HG03342 (cell line): ENCODE measurements at regions not wholly inside any gene's neighbourhood (a gene's known extent, or its start where the extent isn't known, plus 50 kb on each side); places are given as distances from the start of the nearest gene placed in this dataset.
"Not testable (repeated sequence)": the region's sequence is repeated elsewhere in the genome, so short reads cannot be mapped to it uniquely, and the experiment has no call there.

Experiments used
- ATAC-seq: cut with Tn5 transposase; IDR thresholded peaks from one replicate; pipeline ENCODE4 v1.9.1; 2021; ENCODE audit warnings: mild to moderate bottlenecking, moderate library complexity; ENCODE audit not compliant: unreplicated experiment

DNA sequence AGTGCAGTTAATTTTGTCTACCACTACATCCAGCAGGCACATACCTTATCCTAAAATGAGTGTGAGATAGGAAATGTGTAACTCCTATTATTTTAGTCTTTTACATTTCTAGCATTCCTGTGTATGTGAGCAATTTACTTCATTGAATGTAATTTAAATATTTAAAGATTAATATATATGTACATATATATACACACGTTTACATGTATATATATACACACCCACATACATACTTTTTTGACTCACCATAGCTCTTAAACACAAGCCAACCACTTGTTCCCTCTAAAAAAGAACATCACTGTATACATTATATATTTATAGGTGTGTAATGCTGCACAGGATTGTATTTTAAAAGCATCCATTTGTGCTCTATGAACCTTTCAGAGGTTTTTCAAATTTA is 425.6 kb upstream of the NECTIN3 start:
- no peak for ATAC-seq

DNA sequence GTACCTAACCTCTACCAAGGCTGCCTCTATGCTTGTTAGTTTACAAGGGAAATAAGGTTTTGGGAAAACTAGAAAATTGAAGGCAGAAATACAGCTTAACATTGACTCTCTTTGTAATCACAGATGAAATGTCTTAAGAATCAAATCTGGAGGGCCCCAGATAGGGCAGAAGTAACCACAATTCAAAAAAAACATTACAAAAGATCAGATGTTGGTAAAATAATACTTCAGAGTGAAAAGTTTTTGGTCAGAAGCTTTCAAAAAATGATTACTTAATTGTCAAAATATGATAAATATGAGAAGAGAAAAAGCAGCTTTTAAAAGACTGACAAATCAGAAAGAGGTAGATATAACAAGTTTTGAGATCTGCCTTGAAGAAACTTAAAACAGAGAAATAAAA is 425.1 kb upstream of the NECTIN3 start:
- no peak for ATAC-seq

DNA sequence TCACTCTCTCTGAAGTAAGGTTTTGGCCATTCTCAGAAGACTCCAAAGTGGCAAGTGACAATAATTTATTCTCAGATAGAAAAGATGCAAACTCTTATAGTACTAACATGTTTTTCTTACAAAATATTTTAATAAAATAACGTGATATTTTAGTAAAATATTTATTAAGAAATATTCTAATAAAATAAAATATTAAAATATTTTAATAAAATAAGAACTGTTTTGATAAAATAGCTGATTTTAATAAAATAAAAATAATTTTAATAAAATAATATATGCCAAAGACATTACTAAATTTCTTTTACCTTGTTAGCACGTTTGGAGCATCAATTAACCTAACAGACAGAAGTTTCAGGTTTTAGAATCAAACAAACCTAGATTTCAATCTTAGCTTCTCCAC is 424.0 kb upstream of the NECTIN3 start:
- no peak for ATAC-seq

DNA sequence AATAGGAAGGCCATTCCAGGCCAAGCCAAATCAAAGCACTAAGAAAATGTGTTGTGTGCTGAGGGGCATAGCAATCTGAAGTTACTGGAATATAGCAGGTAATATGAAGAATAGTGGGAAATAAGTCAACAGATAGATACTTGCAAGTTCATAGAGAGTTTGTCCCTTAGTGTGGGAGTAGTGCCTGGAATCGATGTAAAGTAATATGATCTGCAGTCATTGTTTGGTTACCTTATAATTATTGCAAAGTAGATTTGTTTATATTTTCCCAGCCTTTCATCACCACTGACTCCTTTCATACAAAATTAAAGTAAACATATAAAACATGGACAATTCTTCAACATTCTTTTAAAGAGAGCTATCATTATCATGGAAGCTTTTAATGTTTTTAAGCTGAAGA is 420.9 kb upstream of the NECTIN3 start:
- ATAC-seq, result no peak

DNA sequence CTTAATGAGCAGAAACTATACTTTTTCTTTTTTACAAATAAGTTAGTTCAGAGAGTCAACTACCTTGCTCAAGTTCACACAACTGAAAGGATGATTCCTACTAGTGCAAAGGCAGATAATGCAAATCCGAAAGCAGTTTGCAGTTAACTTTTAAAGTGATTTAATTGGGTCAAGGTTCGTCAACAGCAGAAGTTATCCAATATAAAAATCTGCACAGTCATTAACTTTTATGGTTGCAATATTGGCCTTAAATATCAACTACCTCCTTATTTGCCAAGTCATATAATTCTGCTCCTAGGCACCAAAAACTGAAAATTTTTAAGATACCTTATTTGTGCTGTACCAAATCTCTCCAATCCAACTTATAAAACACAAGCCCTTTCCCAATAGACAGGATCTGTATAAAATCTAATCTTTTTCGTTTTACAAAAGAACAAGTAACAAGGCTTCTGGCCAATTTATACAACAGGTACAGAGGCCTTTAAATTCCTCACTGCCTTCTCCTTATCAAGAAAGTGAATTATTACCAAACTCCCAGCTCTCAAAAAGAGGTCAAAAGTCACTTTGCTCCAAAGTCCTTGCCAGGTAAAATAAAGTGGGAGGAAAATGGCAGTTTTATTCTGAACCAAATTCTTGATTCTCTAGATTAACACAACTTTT is 416.6 kb upstream of the NECTIN3 start:
- no peak for ATAC-seq

DNA sequence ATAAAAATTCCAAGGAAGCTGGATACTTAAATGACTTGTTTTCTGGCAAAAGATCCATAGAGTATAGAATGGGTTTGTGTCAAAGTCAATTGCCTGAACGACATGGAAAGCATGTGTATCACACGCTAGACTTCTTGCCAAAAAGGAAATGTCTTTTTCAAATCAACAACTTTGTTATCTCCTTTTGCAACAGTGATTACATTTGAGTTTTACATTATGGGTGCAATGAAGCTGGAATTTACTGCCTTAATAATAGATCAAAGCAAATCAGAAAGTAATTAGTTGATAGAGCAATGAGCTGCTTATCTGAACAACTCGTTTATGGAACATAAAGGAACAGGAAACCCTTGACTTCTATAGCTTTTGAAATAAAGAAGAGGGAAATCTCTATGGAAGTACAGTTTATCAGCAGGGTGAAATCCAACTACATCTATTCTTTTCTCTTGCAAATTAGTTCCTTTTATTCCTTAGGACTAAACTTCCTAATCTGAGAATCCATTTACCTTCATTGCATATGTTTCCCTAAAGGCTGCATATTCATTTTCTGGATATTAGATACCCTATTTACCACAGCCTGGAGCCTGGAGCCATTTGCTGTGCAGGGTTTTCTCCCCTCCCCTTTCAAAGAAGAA is 415.1 kb upstream of the NECTIN3 start:
- ATAC-seq, result no peak

DNA sequence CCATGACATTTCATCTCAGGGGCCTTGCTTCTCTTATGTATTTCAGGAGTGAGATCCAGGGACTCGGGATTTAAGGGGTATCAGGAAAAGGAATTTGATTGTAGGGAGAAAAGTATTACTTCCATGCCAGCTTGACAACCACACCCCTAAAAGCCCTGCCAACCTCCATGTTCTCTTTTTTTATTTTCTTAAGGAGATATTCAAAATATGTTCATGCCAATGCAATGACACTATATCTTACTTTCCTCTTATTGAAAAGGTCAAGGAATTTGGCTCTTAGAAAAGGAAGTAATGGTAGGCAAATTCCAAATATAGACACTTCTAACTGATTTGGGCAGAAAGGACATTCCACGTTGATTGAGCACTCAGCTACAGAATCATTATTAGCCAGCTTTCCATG is 407.5 kb upstream of the NECTIN3 start:
- ATAC-seq, result no peak

DNA sequence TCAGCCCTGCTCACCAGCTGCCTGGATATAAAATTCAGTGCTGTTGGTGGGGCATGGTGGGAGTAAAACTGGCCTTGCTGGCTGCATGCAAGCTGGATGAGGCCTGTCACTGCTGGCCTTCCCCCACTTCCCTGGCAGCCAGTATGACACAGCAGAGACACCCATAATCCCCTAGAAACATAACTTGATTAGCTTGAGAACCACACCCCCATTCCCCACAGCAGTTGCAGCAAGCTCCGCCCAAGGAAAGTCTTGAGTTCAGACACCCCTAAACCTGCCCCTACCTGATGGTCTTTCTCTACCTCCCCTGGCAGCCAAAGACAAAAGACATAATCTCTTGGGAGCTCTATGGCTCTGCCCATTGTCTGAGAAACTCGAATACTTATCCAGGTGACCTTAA is 405.1 kb upstream of the NECTIN3 start:
- ATAC-seq, result no peak

DNA sequence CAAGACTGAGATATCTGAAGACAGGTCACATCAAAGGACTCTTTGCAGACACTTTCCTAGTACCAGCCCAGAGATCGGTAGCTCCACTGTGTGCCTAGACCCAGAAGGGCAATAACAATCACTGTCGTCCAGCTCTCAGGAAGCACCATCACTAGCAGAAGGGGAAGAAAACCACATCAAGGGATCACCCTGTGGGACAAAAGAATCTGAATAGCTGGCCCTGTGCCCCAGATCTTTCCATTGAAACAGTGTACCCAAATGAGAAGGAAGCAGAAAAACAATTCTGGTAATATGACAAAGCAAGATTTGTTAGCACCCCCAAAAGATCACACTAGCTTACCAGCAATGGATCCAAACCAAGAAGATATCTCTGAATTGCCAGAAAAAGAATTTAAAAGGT is 404.4 kb upstream of the NECTIN3 start:
- ATAC-seq, result no peak

DNA sequence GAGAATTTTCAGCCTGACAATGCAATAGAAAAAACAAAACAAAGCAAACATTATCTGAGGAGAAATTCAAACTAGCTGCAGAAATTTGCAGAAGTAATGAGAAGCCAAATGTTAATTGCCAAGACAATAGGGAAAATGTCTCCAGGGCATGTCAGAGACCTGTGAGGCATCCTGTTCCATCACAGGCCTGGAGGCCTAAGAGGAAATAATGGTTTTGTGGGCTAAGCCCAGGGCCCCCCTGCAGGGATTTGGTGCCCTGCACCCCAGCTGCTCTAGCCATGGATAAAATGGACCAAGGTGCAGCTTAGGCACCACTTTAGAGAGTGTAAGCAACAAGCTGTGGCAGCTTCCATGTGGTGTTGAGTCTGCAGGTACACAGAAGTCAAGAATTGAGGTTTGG is 401.2 kb upstream of the NECTIN3 start:
- no peak for ATAC-seq

DNA sequence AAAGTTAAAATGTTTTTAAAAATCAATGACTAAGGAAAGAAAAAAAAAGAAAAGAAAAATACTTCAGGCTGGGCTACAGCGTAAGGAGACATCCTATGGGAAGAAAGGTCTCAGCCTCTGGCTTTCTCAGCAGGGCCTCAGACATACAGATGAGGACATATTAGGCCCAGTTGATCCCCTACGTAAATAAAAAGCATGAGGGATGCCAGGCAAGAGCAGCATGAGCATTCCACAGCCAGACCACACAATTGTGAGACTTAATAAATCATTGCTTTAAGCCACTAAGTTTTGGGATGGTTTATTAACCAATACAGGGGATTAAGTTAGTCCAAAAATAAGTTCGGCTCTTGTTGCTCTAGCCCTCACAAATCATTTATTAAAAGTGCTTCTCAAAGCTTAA is 394.1 kb upstream of the NECTIN3 start:
- ATAC-seq, result no peak

DNA sequence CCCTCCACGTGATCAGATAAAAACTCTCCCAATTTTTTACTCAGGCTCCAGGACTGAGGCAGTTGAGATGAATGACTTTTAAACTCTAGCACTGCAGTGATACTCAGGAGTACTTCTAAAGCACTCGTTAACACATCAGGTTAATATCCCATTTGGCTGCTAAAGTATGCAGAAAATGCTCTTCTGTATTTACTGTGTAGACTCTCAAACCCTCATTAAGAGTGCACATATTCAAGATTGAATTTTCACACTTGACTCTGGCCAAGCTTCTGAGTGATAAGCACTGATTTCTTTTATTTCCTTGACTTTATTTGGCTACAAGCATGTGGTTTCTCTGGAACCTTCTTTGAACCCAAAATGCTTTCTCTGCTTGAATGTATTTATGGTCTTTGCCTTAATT is 392.3 kb upstream of the NECTIN3 start:
- ATAC-seq, result no peak

DNA sequence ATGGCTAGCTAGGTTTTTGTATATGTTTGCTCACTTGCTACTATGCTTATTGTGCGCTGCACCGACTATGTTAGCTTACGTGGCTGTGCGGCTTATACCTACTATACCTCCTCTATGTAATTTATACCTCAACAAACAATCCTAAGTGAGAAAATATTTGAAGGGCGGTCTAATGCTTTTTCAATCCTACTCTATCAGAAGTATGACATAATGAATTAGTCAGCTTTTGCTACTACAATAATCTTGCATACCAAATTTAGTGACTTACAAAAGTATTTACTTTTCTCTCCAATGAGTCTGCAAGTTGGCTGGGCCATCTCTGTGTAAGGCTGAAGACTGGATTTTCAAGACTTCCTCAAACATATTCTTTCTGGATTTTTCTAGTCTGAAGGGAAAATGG is 391.2 kb upstream of the NECTIN3 start:
- no peak for ATAC-seq

DNA sequence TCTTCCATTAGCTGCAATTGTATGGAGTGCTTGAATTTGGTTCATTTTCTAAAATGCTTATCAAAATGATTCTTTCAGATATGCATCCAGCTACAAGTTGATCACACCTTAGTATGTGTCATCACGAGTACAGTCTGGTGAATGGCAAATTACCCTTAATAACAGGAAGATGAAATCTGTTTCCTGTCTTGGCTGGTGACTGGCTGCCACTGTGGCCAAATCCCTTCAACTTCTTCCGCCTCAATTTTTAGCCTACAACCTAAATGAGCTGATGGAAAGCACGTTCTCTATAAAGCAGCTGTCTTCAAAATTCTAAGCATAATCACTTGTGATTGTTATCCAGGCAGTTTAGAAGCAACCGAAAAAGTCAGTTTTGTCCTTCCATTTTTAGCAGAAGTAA is 387.1 kb upstream of the NECTIN3 start:
- no peak for ATAC-seq

DNA sequence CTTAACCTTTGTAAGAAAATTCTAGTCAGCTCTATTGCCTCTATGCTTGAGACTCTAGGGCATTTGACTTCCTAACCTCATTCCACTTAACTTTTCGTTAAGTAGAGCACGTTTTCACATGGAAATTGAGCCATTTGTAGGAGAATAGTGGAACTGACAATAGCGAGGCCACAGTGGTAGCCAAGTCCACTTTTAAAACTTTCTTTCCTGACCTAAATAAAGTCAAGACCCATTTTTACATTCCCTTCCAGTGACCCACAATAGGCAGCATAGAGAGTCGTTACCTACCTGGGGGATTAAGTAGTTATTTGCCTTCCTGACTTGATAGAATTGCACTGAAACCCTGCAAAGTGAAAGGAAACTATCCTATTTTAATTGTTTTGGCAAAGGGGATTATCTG is 386.0 kb upstream of the NECTIN3 start:
- ATAC-seq, result no peak

DNA sequence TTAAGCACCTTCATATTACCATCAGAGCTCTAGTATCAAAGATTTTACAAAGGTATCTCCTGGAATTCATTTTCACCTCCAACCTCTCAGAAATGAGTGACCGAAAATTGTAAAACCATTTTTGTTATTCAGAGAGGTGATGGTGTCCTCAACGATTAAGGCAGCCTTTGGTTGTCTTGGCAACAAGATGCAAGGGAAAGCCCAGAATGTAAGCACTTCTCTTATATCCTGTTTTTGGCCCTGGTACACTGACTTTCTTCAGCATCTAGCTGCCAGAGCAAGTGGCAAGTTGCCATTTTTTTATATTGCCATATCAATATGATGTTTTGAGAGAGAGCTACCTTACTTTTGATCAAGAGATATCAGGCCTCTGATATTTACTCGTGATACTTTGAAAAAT is 384.9 kb upstream of the NECTIN3 start:
- no peak for ATAC-seq

DNA sequence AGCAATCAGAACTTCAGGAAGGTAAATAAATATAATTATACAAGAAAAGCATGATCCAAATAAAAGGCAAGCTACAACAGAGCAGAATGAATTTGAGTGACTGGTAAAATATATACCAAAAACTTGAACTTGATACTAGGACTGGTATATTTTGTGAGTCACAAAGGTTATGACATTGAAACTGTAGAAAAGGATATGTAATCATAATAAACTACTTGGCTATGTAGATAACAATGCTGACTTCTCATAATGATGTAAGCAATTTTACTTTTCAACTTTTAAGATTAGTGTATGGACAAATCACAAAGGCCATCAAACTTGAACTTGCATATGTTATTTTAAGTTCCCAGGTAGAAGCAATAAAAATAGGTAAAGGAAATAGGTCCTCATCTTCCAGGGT is 384.5 kb upstream of the NECTIN3 start:
- no peak for ATAC-seq

DNA sequence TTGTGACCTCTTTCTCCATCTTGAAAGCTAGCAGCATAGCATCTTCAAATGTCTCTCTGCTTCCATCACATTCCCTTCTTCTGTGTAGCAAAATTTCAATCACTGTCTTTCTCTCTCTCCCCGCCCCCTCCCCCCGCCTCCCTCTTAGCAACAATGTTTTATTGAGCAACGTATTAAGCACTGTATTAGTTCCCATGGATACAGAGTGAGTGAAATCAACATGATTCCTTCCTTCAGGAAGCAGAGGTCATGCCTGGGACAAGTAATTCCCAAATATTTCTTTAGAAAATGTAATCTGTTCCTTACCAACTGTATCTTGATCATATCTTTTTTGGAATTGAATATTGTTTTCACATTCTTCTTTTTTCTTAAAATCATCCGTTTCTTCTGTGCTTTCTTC is 373.7 kb upstream of the NECTIN3 start:
- ATAC-seq, result no peak

DNA sequence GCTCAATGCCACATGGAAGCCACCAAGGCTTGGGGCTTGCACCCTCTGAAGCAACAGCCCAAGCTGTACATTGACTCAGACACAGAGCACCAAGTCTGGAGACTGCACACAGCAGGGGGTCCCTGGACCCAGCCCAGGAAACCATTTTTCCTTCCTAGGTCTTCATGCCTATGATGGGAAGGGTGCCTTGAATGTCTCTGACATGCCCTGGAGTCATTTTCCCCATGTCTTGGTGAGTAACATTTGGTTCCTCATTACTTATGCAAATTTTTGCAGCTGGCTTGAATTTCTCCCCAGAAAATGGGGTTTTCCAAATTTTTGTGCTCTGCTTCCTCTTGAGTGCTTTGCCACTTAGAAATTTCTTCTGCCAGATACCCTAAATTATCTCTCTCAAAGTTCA is 367.3 kb upstream of the NECTIN3 start:
- ATAC-seq, result not testable (repeated sequence)

DNA sequence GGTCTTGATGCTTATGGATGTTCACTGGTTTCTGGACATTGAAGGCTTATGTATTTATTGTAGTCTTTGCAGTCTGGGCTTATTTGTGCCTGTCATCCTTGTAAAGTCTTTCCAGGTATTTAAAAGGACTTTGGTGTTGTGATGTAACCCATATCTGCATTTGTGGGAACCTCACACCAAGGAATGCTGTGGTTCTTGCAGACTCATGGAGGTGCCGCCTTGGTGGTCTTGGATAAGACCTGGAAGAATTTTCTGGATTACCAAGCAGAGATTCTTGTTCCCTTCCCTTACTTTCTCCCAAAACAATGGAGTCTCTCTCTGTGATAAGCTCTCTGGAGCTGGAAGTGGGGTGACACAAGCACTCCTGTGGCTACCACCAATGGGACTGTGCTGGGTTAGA is 363.5 kb upstream of the NECTIN3 start:
- no peak for ATAC-seq

DNA sequence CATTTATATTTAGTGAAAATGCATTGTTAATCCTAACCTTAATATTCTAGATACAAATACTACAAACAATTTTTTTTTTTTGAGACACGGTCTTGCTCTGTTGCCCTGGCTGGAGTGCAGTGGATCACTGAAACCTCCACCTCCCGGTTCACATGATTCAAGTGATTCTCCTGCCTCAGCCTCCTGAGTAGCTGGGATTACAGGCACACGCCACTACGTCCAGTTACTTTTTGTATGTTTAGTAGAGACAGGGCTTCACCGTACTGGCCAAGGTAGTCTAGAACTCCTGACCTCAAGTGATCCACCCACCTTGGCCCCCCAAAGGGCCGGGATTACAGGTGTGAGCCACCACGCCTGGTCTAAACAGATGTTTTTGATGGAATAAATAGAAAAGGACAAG is 361.5 kb upstream of the NECTIN3 start:
- ATAC-seq, result no peak

DNA sequence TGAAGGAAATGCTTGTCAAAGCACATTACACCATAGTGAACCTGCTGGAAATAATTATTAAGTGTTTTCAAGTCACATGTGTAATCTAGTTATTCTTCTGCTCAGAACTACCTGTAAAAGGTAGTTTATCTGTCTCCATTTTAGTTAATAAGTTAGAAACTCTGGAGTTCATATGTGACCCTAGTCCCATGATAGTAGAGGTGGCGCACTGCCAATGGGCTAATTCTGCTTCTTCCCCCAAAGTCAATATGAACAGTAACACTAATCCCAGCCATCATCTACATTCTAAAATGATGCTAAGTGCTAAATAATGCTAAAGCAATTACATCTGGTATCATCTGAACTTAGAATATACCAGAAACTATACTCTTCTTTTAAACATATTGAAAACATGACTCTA is 361.0 kb upstream of the NECTIN3 start:
- no peak for ATAC-seq
